Germinal center (tissue), 1 donor: ENCODE measurements at regions not wholly inside any gene's neighbourhood (a gene's known extent, or its start where the extent isn't known, plus 50 kb on each side); places are given as distances from the start of the nearest gene placed in this dataset.
A peak's percentile ranks its signal among the peaks of the same experiment; 100 is the strongest.

Experiments
- DNase-seq: peaks from one replicate; pipeline ENCODE4 v3.0.0; 2012; ENCODE audit warnings: mixed read lengths, low spot score

DNA sequence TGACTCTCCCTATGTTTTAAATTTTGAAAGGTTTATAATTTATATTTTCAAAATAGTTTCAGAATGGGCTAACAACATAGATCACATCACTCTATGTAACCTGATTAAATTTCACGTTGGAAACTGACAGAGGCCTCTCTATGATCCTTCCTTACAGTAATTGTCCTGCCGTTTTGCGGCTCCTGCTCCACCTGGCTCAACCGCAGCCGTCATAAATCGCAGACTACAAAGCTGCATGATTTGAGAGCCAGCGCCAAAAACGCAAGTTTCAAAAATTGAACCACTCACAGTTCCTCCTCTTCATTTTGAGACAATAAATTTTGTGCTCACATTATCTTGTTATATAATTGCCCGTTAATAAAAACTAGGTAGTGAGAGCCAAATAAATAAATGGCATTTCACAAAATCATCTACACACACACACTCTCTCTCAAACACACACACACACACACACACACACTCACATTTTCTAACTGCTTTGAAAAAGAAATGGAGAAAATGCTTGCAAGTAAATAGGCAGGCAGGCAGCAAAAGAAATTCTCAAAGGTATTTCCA, 263.1 kb upstream of the PSMD7 start:
- DNase-seq: no peak

DNA sequence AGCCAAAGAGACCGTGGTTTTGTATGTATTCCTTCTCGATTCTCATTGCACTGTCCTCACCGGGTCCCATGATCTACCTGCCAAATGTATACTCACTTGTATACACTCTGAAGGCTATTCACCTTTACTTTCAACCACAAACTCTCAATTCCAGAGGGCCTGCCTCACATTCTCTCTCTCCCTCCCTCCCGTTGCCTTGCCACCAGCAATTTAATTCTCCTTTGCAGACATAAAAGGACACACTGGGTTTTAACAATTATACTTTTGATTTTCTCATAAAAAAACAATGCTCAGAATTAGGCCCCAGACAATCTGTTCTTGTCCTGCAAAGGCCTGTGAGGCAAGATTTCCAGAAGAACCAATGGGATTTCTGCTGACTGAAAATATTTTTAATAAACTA, 265.1 kb upstream of the PSMD7 start:
- DNase-seq: no peak

DNA sequence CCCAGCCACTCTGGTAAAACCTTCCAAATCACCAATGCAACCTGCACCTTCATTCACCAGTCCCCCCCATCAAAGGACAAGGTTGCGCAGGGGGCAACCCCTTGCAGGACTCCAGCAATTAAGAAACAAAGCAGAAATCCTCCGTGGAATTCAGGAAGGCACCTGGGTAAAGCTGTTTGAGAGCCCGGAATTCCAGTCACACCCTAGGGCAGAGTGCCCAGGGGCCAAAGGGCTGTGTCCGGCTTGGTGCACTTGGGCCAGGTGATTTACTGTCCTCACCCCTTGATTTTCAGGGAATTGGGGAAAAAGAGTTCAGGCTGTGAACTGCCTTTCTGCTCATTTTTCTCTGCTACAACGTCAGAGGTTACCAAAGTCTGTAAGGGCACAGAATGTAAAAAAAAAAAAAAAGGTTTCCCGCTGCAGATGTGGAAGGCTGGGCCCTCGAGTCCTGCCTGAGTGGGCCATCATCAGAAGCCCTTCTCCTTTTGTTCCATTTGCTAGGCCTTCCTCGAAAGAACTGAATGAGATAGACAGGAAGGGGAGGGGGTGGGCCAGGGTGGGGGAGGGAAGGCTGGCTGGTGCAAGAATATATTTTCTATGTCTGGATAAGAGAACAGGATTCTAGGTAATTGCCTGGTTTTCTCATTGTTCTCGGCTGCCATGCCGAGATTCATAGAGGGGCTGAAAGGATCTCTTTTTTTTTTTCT, 266.5 kb upstream of the PSMD7 start:
- DNase-seq: no peak

GRCh38 chr16:74029115-74029792, 267.4 kb upstream of the PSMD7 start:
- DNase-seq: no peak

DNA sequence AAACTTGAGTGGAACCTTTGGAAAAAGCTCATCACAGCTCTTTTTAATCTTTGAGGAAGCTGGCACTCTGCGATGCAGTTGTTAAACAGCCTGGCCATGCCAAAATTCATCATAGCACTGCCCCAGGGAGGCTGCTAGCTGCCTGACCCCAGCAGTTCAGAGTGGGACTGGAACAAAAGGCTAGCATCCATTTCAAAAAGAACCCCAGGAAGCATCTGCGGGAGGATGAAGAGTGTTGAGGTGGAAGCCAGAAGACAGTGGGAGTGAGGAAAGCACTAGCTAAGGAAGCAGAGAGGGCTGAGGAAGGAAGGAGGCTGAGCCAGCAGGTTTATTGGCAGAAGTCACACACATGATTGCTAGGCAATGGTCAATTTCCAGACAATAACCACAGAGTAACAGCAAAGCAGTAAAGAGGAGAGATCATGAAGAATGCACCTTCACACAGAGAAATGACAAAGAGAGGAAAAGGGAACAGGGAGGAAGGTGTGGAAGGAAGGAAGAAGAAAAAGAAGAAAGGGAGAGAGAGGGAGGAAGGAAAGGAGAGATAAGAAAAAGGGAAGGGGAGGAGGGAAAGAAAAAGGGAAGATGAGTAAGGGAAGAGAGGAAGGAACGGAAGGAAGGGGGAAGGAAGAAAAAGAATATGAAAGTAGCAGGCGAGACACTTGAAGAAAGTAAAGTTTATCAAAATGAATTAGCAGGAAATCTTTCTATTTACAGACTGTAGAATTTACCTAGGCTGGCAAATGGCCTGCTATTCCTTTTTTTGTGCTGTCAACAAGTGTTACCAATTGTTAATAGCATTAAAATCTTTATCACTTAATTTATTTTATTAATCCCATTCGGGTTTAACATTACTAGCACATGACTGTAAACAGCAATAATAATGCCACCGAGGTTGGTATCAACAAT, 270.0 kb upstream of the PSMD7 start:
- no peak for DNase-seq

DNA sequence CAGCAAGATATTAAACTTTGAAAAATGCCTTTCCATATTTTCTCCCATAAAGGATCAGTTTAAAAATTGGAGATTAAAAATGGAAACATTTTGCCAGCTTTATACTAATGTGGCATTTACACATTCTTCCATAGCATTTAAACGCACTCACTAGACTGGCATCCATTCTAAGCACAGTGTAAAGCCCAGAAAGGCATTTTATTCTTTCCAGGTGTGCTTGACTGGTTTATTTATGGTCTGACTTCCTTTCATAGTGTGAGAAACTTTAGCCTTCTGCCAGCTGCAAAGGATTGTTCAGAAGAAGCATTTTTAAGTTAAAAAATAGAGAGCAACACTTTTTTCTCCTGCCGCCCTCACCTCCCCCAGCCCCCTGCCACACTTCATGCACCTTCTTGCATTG, 271.7 kb upstream of the PSMD7 start:
- no peak for DNase-seq

DNA sequence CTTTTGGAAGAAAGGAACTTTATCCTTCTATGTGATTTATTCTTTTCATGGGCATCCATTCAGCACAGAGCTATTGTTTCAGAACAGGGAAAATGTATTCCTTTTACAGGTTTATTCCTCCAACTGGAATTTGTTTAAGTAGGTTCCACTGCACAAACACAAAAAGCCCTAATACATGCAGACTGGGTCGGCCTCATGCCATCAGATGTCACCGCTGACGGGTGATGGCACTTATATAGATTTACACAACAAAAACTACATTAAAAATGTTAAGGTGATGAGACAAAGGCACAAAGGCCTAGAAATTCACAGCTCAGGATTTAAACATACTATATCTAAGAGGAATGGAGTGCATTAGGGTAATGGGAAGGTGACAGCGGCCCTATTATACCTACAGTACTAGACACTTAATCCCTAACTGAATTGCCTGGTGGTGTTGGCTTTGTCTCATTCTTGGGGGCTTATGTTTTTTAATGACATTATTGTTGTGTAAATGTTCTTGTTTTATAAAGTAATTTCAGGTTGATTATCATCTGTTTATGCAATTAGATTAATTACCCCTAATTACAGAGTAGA, 276.4 kb upstream of the PSMD7 start:
- DNase-seq: no peak

DNA sequence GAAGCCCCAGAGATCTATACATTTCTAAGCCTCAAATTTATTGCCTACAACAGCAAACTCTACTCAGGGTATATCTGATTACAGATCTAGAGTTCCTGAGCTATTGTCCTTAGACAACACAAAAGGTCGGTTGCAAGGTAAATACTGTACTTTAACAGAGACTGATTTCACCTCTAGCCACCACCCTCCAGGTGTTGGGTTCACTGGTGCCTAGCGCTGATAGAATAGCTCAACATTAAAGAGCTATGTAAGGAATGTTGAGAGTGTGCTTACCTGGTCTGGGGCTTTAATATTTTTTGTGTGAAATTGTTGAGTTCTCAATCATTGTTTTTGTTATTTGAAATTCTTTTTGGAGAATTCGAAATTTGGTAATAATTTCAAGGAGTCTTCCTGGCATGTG, 277.0 kb upstream of the PSMD7 start:
- DNase-seq: no peak

GRCh38 chr16:74015953-74016352, 280.7 kb upstream of the PSMD7 start:
- DNase-seq: no peak

DNA sequence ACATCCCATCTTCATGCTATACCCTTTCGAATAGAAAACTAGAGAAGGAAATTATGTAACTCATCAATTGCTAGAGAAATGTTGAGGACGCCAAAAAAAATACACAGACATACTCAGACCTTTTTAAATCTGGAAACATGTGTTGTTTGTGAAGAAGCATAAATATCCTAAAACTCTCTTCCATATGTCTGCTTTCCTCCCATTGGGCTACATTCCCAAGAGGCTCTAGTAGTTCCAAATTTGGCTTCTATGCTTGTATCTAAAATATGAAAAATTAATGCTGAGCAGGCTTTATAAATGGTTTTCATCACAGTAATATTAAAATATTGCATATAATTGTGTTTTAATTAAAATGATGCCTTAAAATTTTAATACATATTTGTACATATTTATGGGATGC, 297.9 kb upstream of the PSMD7 start:
- DNase-seq: no peak

DNA sequence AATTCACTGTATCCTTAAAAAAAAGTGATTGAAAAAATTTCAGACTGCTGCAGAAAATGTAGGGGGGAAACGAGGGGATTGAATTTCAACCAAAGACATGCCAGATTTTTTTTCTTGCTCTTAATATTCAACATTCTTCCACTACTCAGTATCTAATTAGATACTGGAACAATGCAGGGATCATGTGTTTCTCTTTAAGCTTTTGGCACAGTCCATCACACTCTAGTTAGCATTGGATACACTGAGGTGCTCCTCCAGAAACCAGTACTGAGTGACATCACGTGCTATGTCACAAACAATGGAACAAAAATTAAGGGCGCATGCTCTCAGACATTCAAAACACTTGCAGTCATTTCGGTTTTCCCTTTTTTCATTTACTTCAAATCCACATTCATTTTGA, 298.6 kb upstream of the PSMD7 start:
- DNase-seq: no peak

DNA sequence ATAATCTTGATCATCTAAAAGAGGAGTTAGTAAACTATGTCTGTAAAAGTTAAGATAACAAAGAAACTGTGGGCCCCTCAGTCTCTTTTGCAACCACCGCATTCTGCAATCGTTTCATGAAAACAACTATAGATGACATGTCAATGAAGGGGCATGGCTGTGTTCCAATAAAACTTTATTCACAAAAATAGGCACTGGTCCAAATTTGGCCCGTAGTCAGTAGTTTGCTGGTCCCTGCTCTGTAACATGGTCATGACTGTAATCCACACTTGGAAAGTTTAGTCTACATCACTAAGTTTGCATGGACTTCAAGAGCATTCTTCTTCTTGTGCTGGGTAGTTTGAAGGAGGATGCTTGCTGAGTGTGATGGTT, 299.3 kb upstream of the PSMD7 start:
- DNase-seq: no peak

DNA sequence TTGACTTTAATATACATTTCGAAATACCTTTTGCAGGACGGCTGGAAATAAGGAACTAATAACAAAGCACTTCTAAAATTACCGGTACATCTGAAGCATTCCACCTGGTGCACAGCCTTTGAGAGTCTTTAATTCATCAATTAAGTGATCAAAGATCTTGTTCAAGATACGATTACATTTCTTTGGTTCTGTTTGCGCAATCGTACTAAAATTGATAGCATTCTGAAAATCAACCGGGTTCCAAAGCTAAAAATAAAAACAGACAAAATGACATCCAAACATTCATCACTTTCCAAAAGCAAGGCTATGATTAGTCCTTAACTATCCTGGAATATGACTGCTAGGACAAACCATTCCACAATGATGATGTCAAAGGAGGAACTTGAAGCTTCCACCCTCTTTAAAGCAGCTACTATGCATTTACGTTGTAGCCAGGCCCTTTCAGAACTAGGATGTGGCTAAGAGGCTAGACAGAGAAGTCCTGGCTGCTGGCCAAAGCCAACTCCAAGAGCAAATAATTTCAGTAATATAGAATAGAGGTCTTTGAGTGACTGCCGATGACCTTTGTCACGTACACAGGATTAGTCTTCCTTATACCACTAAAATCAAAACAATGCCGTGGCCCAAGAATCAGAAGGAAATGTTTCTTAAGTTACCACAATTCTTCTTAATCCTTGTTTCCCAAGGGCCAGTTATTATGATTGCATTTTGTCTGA, 299.8 kb upstream of the PSMD7 start:
- DNase-seq: no peak

DNA sequence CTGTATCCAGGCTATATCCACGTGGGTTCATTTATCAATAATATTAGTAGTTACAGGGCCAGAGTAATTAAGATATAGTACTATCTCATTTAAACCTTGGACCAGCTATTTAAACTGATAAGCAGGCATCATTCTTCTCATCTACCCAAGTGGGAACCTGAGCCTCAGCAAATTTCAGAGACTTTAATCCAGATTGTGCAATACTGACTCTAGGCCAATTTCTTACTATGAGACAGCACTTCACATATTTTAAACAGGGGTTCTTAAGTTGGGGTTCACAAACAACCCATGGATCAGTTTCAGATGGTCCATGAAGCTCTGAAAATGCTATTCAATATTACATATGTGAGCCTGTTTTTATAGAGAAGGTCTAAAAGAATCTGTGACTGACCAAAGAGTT, 302.7 kb upstream of the PSMD7 start:
- DNase-seq: no peak

- no peak for DNase-seq
These were observed 318.2 kb upstream of the PSMD7 start for GRCh38 chr16:73978407-73978784.

DNA sequence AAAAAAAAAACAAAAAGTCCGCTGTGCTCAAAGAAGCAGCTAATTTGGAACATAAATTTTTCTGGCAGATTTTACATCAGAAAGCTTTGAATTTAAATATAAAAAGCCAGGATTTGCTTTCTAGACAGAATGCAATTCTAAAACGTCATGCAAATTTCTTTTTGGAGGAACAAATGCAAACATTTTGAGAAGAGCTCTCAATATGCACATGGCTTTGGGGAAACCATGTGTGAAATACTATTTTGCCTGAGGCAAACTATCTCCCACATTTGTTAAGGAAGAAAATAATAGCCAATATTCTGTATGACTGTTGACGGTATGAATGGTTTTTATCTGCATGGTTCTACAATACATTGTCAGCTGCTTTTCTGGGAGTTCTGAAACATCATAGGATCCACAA, 320.0 kb upstream of the PSMD7 start:
- no peak for DNase-seq

GRCh38 chr16:73973174-73973573, 323.4 kb upstream of the PSMD7 start:
- DNase-seq: no peak

- DNase-seq: no peak
These were observed 329.8 kb upstream of the PSMD7 start for GRCh38 chr16:73966851-73967250.

DNA sequence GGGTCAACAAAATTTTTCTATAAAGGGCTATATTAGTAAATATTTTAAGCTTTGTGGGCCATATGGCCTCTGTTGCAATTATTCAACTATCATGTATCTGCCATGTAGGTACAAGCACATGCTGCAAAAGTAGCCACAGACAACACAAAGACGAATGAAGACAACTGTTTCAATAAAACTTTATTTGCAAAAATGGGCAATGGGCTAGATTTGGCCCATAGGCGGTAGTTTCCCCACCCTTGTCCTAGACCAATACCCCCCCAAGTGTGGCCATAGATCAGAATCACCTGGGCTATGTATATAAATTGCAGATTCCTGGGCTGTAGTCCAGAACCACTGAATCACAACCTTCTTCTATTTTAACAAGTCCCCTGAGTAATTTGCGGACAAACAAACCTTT, 331.0 kb upstream of the PSMD7 start:
- DNase-seq: no peak

DNA sequence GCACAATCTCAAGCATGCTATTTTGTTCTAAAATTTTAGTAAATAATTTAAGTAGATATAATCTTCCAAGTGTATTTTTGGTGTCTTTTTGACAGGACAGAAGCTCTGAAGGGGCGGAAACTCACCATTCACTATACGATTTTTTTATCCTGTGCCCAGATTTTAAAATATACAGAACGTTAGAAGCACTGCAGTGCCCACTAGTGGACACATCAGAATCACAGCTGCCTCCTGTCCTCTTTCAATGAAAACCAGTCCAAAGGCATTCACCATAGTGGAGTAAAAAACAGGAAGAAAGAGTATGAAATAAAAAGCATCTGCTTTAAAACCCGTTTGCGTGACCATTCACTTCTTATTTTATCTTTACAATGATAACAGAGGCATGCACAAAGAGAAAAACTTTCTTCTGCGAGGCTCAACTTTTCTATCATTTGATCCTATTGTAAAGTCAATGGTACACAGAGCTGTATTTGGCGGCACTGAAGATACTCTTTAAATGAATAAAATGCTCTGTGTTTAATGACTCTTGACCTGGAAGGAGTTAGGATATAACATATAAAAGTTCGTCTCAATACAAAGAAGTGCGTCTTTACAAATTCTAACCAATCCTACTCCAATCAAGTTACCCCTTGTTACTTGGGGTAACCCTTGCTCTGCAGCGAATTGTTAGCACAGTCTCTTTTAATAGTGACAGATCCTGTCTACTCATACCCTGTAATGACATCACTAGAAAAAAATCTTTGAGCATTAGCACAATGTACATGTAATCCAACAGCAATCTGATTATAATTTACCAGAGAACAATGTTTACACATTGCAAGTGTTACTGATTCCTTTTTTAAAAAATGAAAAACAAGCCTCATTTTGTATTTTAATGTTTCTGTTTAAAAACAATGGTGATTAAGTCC, 339.8 kb upstream of the PSMD7 start:
- DNase-seq: peak; percentile 47

DNA sequence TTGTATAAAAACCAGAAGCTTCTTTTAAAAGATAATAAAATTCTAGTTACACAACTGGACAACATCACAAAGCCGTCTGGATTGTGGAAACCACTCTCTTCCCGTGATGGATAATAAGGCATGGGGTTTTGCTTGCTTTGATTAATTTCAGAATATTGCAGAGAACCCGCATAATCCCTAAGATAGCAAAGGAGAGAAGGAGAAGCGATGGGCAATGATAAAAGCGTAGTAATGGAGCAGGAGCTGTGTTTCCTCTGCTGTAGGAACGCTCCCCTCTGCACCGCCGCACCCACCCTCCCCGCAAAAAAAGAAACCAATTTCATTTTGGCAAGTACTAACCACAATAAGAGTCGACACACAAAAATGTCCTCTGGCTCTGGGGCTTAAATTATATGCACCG, 340.9 kb upstream of the PSMD7 start:
- DNase-seq: no peak
